ENCODE measurements at regions not wholly inside any gene's neighbourhood (a gene's known extent, or its start where the extent isn't known, plus 50 kb on each side); places are given as distances from the start of the nearest gene placed in this dataset.

- no peaks in the 10 kb centered on the region for H3K27me3 ChIP-seq
- WGBS, 5 donors = 77 to 86% (median 80%) methylated on average over 9 of the region's 9 CpGs
- H3K36me3 ChIP-seq = no peaks in the 10 kb centered on the region
- TF ChIP-seq EP300 (IDR thresholded peaks at IDR 0.05) (no peak), POLR2AphosphoS5 (IDR thresholded peaks at IDR 0.05) (no peak), CTCF (IDR thresholded peaks at IDR 0.05) (no peak), POLR2A (IDR thresholded peaks at IDR 0.05) (no peak)
- H3K9me3 ChIP-seq = no peaks in the 10 kb centered on the region
- no peak overlapping the region for H3K27ac ChIP-seq
- intact Hi-C loops (cut with DNase I; ENCODE audit: low total_unique reads) = no loop called here
- H3K4me3 ChIP-seq = no peak overlapping the region
- no peaks in the 10 kb centered on the region for H3K4me1 ChIP-seq
- no peak for DNase-seq
These were observed 97.9 kb upstream of the ADAMTS3 start for GRCh38 chr4:72666910-72667309.

GRCh38 chr4:72665171-72665968 lies 96.3 kb upstream of the ADAMTS3 start:
- H3K4me3 ChIP-seq = no peak overlapping the region
- no peak for TF ChIP-seq POLR2AphosphoS5 (IDR thresholded peaks at IDR 0.05)
- no peak for TF ChIP-seq POLR2A (IDR thresholded peaks at IDR 0.05)
- TF ChIP-seq EP300 (IDR thresholded peaks at IDR 0.05) = no peak
- TF ChIP-seq CTCF (IDR thresholded peaks at IDR 0.05) = no peak
- 56 to 74% (median 69%) methylated on average over 3 of the region's 3 CpGs for WGBS, 5 donors
- no peaks in the 10 kb centered on the region for H3K9me3 ChIP-seq
- H3K4me1 ChIP-seq = no peaks in the 10 kb centered on the region
- H3K36me3 ChIP-seq = no peaks in the 10 kb centered on the region
- H3K27me3 ChIP-seq = no peaks in the 10 kb centered on the region
- H3K27ac ChIP-seq = no peak overlapping the region
- intact Hi-C loops (cut with DNase I; ENCODE audit: low total_unique reads) = no loop called here
- DNase-seq = no peak

- WGBS, 5 donors = 63 to 68% (median 67%) methylated on average over 4 of the region's 4 CpGs
These were observed 94.8 kb upstream of the ADAMTS3 start for GRCh38 chr4:72663828-72664227.

GRCh38 chr4:72661830-72662229 lies 92.8 kb upstream of the ADAMTS3 start:
- no peak for DNase-seq
- TF ChIP-seq POLR2A (IDR thresholded peaks at IDR 0.05) = no peak
- no peak for TF ChIP-seq EP300 (IDR thresholded peaks at IDR 0.05)
- no peak for TF ChIP-seq POLR2AphosphoS5 (IDR thresholded peaks at IDR 0.05)
- TF ChIP-seq CTCF (IDR thresholded peaks at IDR 0.05) = no peak
- intact Hi-C loops (cut with DNase I; ENCODE audit: low total_unique reads) = no loop called here
- 40 to 57% (median 48%) methylated on average over 1 of the region's 1 CpG for WGBS, 5 donors
- H3K27ac ChIP-seq = no peak overlapping the region
- no peaks in the 10 kb centered on the region for H3K36me3 ChIP-seq
- no peaks in the 10 kb centered on the region for H3K9me3 ChIP-seq
- no peak overlapping the region for H3K4me3 ChIP-seq
- no peaks in the 10 kb centered on the region for H3K4me1 ChIP-seq
- H3K27me3 ChIP-seq = no peaks in the 10 kb centered on the region

More at GRCh38 chr4:72663828-72664227, 94.8 kb upstream of the ADAMTS3 start:
- no peak overlapping the region for H3K27ac ChIP-seq
- H3K9me3 ChIP-seq = no peaks in the 10 kb centered on the region
- DNase-seq = no peak
- intact Hi-C loops (cut with DNase I; ENCODE audit: low total_unique reads) = no loop called here
- H3K4me3 ChIP-seq = no peak overlapping the region
- no peaks in the 10 kb centered on the region for H3K4me1 ChIP-seq
- no peaks in the 10 kb centered on the region for H3K36me3 ChIP-seq
- TF ChIP-seq EP300 (IDR thresholded peaks at IDR 0.05) (no peak), POLR2A (IDR thresholded peaks at IDR 0.05) (no peak), CTCF (IDR thresholded peaks at IDR 0.05) (no peak), POLR2AphosphoS5 (IDR thresholded peaks at IDR 0.05) (no peak)
- H3K27me3 ChIP-seq = no peaks in the 10 kb centered on the region

Data from stomach (tissue), 8 donors.